SU-DHL-6 (cell line): ENCODE measurements at regions not wholly inside any gene's neighbourhood (a gene's known extent, or its start where the extent isn't known, plus 50 kb on each side); places are given as distances from the start of the nearest gene placed in this dataset.

Source experiments
- H2AFZ ChIP-seq: fragments of 200-600 bp; sonication (generic); 2 replicates; pipeline ENCODE4 v1.6.1; 2014; ENCODE audit warnings: low read depth, mild to moderate bottlenecking, moderate library complexity, mixed read lengths, antibody characterized with exemption, low read length; ENCODE audit not compliant: severe bottlenecking
- H3F3A ChIP-seq: fragments of 200-600 bp; shearing (Covaris generic); 2 replicates; pipeline ENCODE4 v1.6.0; 2016; ENCODE audit warnings: antibody characterized with exemption, mild to moderate bottlenecking; ENCODE audit not compliant: insufficient read depth
- H3K27ac ChIP-seq: fragments of 200-600 bp; sonication (generic); 2 replicates; pipeline ENCODE4 v1.5.1; 2016; ENCODE audit warnings: low read depth, mild to moderate bottlenecking, low read length, moderate library complexity, mixed read lengths
- H3K27me3 ChIP-seq: fragments of 200-600 bp; sonication (generic), shearing (Covaris generic); 2 replicates; pipeline ENCODE4 v1.6.0; 2014; ENCODE audit warnings: mild to moderate bottlenecking, low read length
- H3K36me3 ChIP-seq: fragments of 200-600 bp; sonication (generic); 2 replicates; pipeline ENCODE4 v1.6.1; 2014; ENCODE audit warnings: mild to moderate bottlenecking, low read length, mixed read lengths
- H3K4me2 ChIP-seq: fragments of 300-600, 200-600 bp; shearing (Covaris generic), sonication (generic); 2 replicates; pipeline ENCODE4 v1.6.0; 2014; ENCODE audit warnings: low read length, low read depth, mild to moderate bottlenecking; ENCODE audit not compliant: poor library complexity, severe bottlenecking
- H3K4me3 ChIP-seq: fragments of 200-600 bp; sonication (generic); 2 replicates; pipeline ENCODE4 v1.5.1; 2014; ENCODE audit warnings: antibody characterized with exemption, low read length, mild to moderate bottlenecking, mixed read lengths; ENCODE audit not compliant: insufficient read depth, poor library complexity, severe bottlenecking
- H3K79me2 ChIP-seq: fragments of 200-600 bp; sonication (generic); 2 replicates; pipeline ENCODE4 v1.6.1; 2014; ENCODE audit warnings: mild to moderate bottlenecking, low read length, moderate library complexity; ENCODE audit not compliant: insufficient read depth
- H3K9ac ChIP-seq: fragments of 200-600 bp; sonication (generic); 2 replicates; pipeline ENCODE4 v1.7.0; 2014; ENCODE audit warnings: mild to moderate bottlenecking, low read length
- H3K9me2 ChIP-seq: fragments of 200-600 bp; sonication (generic); replicated peaks from 2 replicates; pipeline ENCODE4 v1.6.1; 2014; ENCODE audit warnings: low read length; ENCODE audit not compliant: insufficient read depth
- H3K9me3 ChIP-seq: fragments of 200-600 bp; sonication (generic); 2 replicates; pipeline ENCODE4 v1.6.1; 2014; ENCODE audit warnings: low read length, mixed read lengths; ENCODE audit not compliant: insufficient read depth
- H4K20me1 ChIP-seq: fragments of 200-600 bp; sonication (generic); 2 replicates; pipeline ENCODE4 v1.6.1; 2014; ENCODE audit warnings: low read depth, mild to moderate bottlenecking, antibody characterized with exemption, low read length, moderate library complexity, mixed read lengths
- EZH2phosphoT487 ChIP-seq: fragments of 200-600 bp; sonication (generic), shearing (Covaris generic); conservative IDR thresholded peaks from 2 replicates; pipeline ENCODE4 v1.6.1; 2018; ENCODE audit warnings: mild to moderate bottlenecking, antibody characterized with exemption, low read length, moderate library complexity, mixed read lengths
- TF ChIP-seq, protein P1 (sequence below): fragments of 200-600 bp; sonication (generic); IDR thresholded peaks from one replicate; pipeline ENCODE4 v1.5.1; 2017; ENCODE audit warnings: antibody characterized with exemption, mild to moderate bottlenecking, low read length, moderate library complexity; ENCODE audit not compliant: insufficient read depth, poor library complexity, severe bottlenecking

DNA sequence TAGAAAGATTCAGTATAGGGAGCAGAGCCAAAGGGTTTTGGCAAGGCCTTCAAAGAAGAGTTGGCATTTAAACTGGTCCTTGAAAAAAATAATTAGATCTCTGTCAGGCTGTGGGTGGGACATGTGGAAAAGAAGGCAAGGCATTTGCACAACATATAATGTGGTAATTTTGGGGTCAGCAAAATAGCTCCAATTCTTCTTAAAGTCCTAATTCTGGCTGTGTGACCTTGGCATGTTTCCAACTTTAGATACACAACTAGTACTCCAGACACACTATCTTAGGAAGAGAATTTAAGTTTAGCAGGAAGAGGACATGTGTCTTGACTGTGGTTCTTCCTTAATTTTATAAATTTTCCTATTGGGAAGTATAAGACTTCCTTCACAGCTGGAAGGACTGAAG lies 206.3 kb downstream of the PCDH17 start:
- no peak overlapping the region for H3K4me3 ChIP-seq
- no peak overlapping the region for H3K4me2 ChIP-seq

GRCh38 chr13:57843521-57843920 lies 212.0 kb downstream of the PCDH17 start:
- Histone ChIP-seq H3F3A (no peaks in the 10 kb centered on the region), H3K4me3 (no peak overlapping the region), H3K9me3 (peaks cover 13% of the 10 kb centered on the region; the same call in 1 of the 2 replicates), H3K79me2 (no peaks in the 10 kb centered on the region), H3K27ac (no peak overlapping the region), H3K9ac (no peak overlapping the region), H3K27me3 (no peaks in the 10 kb centered on the region), H3K9me2 (no peaks in the 10 kb centered on the region), H4K20me1 (no peaks in the 10 kb centered on the region), H2AFZ (no peak overlapping the region), H3K4me2 (no peak overlapping the region), H3K36me3 (no peaks in the 10 kb centered on the region)
- no peak for TF ChIP-seq EZH2phosphoT487
- TF ChIP-seq, protein P1, sequence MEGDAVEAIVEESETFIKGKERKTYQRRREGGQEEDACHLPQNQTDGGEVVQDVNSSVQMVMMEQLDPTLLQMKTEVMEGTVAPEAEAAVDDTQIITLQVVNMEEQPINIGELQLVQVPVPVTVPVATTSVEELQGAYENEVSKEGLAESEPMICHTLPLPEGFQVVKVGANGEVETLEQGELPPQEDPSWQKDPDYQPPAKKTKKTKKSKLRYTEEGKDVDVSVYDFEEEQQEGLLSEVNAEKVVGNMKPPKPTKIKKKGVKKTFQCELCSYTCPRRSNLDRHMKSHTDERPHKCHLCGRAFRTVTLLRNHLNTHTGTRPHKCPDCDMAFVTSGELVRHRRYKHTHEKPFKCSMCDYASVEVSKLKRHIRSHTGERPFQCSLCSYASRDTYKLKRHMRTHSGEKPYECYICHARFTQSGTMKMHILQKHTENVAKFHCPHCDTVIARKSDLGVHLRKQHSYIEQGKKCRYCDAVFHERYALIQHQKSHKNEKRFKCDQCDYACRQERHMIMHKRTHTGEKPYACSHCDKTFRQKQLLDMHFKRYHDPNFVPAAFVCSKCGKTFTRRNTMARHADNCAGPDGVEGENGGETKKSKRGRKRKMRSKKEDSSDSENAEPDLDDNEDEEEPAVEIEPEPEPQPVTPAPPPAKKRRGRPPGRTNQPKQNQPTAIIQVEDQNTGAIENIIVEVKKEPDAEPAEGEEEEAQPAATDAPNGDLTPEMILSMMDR, result no peak

More for the DNA sequence above, 206.3 kb downstream of the PCDH17 start:
- Histone ChIP-seq H3K9ac (no peak overlapping the region), H3K79me2 (no peaks in the 10 kb centered on the region), H3K36me3 (no peaks in the 10 kb centered on the region), H3K27me3 (no peaks in the 10 kb centered on the region), H2AFZ (no peak overlapping the region), H3K9me3 (0 out of 2 replicates have a peak, but pooled peaks cover 7% of the 10 kb centered on the region), H3K9me2 (no peaks in the 10 kb centered on the region), H3F3A (no peaks in the 10 kb centered on the region), H3K27ac (no peak overlapping the region), H4K20me1 (no peaks in the 10 kb centered on the region)
- no peak for TF ChIP-seq EZH2phosphoT487

DNA sequence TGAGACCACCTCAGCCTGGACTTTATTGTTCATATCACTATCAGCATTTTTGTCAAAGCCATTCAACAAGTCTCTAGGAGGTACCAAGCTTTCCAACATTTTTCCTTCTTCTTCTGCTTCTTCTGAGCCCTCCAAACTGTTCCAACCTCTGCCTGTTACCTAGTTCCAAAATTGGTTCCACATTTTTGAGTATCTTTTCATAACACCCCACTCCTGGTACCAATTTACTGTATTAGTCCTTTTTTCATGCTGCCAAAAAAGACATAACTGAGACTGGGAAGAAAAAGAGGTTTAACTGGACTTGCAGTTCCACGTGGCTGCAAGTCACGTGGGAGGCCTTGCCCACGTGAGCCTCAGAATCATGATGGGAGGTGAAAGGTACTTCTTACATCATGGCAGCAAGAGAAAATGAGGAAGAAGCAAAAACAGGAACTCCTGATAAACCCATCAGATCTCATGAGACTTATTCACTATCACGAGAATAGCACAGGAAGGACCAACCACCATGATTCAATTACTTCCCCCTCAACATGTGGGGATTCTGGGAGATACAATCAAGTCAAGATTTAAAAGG lies 215.1 kb downstream of the PCDH17 start:
- TF ChIP-seq, protein P1, result no peak
- TF ChIP-seq EZH2phosphoT487, result no peak
- Histone ChIP-seq H3K27ac (no peak overlapping the region), H3F3A (no peaks in the 10 kb centered on the region), H4K20me1 (no peaks in the 10 kb centered on the region), H3K4me2 (no peak overlapping the region), H3K4me3 (no peak overlapping the region), H3K27me3 (no peaks in the 10 kb centered on the region), H3K9me2 (no peaks in the 10 kb centered on the region), H3K79me2 (no peaks in the 10 kb centered on the region), H3K9me3 (peaks cover 10% of the 10 kb centered on the region; the same call in 1 of the 2 replicates), H3K36me3 (no peaks in the 10 kb centered on the region), H2AFZ (no peak overlapping the region), H3K9ac (no peak overlapping the region)

- Histone ChIP-seq H3K4me2 (no peak overlapping the region), H3K9me2 (no peaks in the 10 kb centered on the region), H3K27ac (no peak overlapping the region), H2AFZ (no peak overlapping the region), H3K9ac (no peak overlapping the region), H3K9me3 (no peaks in the 10 kb centered on the region), H3K36me3 (no peaks in the 10 kb centered on the region), H3F3A (no peaks in the 10 kb centered on the region), H3K4me3 (no peak overlapping the region), H4K20me1 (no peaks in the 10 kb centered on the region), H3K27me3 (no peaks in the 10 kb centered on the region), H3K79me2 (no peaks in the 10 kb centered on the region)
- TF ChIP-seq, protein P1, result no peak
- no peak for TF ChIP-seq EZH2phosphoT487
Measured at GRCh38 chr13:57857945-57858344, 226.4 kb downstream of the PCDH17 start.
